HL-60 (cell line): ENCODE measurements at regions not wholly inside any gene's neighbourhood (a gene's known extent, or its start where the extent isn't known, plus 50 kb on each side); places are given as distances from the start of the nearest gene placed in this dataset.

ENCODE experiments used
- DNase-seq, 2 experiments: peaks; one replicate each; pipeline ENCODE4 v3.0.0-alpha.2; 2010 to 2020; ENCODE audit warnings: low read depth in 1 of 2, low spot score in 1 of 2
- H3K27ac ChIP-seq: fragments of 250-450 bp; sonication (Bioruptor Pico); replicated peaks from 2 replicates; pipeline ENCODE4 v1.5.1; 2020; ENCODE audit warnings: mild to moderate bottlenecking, moderate library complexity
- H3K27me3 ChIP-seq: fragments of 250-450 bp; sonication (Bioruptor Pico); 2 replicates; pipeline ENCODE4 v1.5.1; 2021; ENCODE audit warnings: mild to moderate bottlenecking, moderate library complexity; ENCODE audit not compliant: insufficient read depth, poor library complexity, severe bottlenecking
- H3K4me3 ChIP-seq: replicated peaks from 2 replicates; pipeline ENCODE4 v1.5.1; 2011; ENCODE audit warnings: mild to moderate bottlenecking, control low read depth, low read length; ENCODE audit not compliant: insufficient read depth
- GABPA ChIP-seq: IDR thresholded peaks from 2 replicates; pipeline ENCODE4 v1.6.1; 2012; ENCODE audit warnings: low read depth
- POLR2AphosphoS5 ChIP-seq: IDR thresholded peaks from 2 replicates; pipeline ENCODE4 v1.6.1; 2012; ENCODE audit warnings: low read depth
- SPI1 ChIP-seq: IDR thresholded peaks from 2 replicates; pipeline ENCODE4 v1.6.1; 2012; ENCODE audit warnings: low read depth, mild to moderate bottlenecking, borderline replicate concordance
- TF ChIP-seq, protein P1 (sequence below): IDR thresholded peaks from 2 replicates; pipeline ENCODE4 v1.6.1; 2012; ENCODE audit warnings: low read depth; ENCODE audit not compliant: insufficient replicate concordance
- TF ChIP-seq, protein P2 (sequence below): IDR thresholded peaks from one replicate; pipeline ENCODE4 v1.5.1; 2011; ENCODE audit warnings: low read length, control low read depth, inconsistent platforms; ENCODE audit not compliant: insufficient read depth

DNA sequence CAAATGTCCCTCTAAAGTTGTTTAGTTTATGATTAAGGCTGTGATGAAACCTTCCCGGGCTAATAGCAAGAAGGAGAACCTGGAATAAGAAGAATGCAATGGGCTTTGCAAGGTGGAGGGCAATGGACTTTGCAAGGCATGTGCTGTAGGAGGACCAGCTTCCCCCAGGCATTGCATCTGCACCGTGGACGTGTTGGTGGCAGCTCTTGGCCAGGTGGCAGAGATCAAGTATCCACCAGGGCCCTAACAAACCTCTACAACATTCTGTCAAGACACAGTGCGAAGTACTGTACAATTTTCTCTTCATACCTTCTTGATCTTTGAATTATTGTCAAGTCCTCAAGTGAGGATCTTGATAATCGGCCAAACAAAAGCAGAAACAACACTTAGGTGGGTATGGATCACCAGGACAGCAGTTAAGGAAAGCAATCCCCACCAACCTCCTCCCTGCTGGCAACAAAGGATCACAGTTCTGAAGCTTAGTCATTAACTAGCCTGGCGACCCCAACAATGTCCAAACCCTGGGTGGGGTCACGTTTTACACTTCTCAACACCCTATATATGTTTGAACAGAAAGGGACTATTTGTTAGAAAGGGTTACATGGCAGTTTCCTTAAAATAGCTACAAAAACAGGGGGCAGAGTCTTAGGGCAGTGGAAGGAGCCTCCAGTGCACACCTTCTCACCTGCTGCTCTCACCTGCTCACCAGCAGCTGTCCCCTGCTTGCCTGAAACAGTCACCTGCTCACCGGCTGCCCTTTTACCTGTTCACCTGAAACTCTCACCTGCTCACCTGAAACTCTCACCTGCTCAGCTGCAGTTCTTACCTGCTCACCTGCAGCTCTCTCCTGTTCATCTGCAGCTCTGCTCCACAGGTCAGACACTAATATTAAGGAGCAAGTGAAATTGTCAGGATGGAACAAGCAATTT is 137.9 kb upstream of the LIPC start:
- Histone ChIP-seq H3K27ac (no peak overlapping the region), H3K27me3 (no peaks in the 10 kb centered on the region), H3K4me3 (no peak overlapping the region)
- TF ChIP-seq SPI1 (no peak), POLR2AphosphoS5 (no peak), GABPA (no peak)
- TF ChIP-seq, protein P1, sequence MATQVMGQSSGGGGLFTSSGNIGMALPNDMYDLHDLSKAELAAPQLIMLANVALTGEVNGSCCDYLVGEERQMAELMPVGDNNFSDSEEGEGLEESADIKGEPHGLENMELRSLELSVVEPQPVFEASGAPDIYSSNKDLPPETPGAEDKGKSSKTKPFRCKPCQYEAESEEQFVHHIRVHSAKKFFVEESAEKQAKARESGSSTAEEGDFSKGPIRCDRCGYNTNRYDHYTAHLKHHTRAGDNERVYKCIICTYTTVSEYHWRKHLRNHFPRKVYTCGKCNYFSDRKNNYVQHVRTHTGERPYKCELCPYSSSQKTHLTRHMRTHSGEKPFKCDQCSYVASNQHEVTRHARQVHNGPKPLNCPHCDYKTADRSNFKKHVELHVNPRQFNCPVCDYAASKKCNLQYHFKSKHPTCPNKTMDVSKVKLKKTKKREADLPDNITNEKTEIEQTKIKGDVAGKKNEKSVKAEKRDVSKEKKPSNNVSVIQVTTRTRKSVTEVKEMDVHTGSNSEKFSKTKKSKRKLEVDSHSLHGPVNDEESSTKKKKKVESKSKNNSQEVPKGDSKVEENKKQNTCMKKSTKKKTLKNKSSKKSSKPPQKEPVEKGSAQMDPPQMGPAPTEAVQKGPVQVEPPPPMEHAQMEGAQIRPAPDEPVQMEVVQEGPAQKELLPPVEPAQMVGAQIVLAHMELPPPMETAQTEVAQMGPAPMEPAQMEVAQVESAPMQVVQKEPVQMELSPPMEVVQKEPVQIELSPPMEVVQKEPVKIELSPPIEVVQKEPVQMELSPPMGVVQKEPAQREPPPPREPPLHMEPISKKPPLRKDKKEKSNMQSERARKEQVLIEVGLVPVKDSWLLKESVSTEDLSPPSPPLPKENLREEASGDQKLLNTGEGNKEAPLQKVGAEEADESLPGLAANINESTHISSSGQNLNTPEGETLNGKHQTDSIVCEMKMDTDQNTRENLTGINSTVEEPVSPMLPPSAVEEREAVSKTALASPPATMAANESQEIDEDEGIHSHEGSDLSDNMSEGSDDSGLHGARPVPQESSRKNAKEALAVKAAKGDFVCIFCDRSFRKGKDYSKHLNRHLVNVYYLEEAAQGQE, result no peak
- TF ChIP-seq, protein P2, sequence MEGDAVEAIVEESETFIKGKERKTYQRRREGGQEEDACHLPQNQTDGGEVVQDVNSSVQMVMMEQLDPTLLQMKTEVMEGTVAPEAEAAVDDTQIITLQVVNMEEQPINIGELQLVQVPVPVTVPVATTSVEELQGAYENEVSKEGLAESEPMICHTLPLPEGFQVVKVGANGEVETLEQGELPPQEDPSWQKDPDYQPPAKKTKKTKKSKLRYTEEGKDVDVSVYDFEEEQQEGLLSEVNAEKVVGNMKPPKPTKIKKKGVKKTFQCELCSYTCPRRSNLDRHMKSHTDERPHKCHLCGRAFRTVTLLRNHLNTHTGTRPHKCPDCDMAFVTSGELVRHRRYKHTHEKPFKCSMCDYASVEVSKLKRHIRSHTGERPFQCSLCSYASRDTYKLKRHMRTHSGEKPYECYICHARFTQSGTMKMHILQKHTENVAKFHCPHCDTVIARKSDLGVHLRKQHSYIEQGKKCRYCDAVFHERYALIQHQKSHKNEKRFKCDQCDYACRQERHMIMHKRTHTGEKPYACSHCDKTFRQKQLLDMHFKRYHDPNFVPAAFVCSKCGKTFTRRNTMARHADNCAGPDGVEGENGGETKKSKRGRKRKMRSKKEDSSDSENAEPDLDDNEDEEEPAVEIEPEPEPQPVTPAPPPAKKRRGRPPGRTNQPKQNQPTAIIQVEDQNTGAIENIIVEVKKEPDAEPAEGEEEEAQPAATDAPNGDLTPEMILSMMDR, result no peak
- DNase-seq, result no peak

DNA sequence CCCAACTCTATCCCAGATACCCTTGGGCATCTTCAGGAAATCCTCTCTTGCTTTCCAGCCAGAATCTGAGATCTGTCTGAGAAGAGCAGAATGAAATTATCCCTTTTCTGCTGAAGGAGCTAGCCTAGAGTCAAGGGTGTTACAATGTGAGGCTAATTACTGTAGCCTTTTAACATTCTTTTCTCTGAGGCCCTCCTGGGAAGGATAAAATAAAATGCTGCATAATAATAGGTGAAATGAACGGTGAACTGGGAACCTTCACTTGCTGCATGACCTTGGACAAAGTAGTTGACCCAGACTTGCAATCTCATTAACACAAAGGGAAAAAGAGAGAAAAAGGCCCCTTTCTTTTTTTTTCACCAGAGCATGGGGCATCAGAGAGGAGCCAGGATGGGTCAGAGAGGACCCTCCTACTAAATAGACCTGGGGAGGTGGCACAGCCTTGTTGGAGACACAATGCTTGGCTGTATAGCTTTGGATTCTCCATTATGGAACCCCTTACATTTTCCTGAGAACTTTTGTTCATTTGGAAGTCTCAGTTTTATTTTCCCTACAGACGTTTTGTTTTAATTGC is 137.0 kb upstream of the LIPC start:
- H3K4me3 ChIP-seq, result no peak overlapping the region
- H3K27ac ChIP-seq, result no peak overlapping the region
- TF ChIP-seq SPI1 (no peak), POLR2AphosphoS5 (no peak), GABPA (no peak)
- TF ChIP-seq, protein P1, result no peak
- TF ChIP-seq, protein P2, result no peak
- H3K27me3 ChIP-seq, result no peaks in the 10 kb centered on the region
- DNase-seq, result no peak

DNA sequence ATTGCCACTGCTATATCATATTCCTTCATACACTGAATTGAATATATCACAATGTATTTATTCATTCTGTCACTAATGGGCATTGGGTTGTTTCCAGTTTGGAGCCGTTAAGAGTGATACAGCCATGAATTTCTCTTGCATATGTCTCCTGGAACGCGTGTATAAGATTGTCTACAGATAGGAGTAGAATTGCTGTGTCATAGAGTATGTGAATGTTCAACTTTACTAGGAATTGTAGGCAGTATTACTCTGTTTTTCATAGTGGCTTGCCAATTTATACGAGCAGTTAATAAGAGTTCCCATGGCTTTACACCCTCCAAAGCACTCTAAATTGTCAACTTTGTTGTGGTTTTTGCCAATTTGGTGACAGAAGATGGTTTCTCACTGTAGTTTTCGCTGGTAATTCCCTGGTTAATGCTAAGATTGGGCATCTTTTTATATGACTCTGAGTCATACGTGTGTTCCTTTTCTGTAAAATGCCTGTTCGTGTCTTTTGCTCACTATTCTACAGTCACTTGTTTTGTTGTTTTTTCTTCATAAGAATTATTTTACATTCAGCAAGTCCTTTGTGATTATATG is 136.1 kb upstream of the LIPC start:
- no peaks in the 10 kb centered on the region for H3K27me3 ChIP-seq
- DNase-seq, result no peak
- no peak overlapping the region for H3K27ac ChIP-seq

More for the DNA sequence above, 136.1 kb upstream of the LIPC start:
- TF ChIP-seq SPI1 (no peak), POLR2AphosphoS5 (no peak), GABPA (no peak)
- TF ChIP-seq, protein P1, result no peak
- TF ChIP-seq, protein P2, result no peak
- no peak overlapping the region for H3K4me3 ChIP-seq
